ENCODE measurements at regions not wholly inside any gene's neighbourhood (a gene's known extent, or its start where the extent isn't known, plus 50 kb on each side); places are given as distances from the start of the nearest gene placed in this dataset.

GRCh38 chr6:15897063-15897876 is 231.6 kb upstream of the MYLIP start:
- no peak for TF ChIP-seq CTCF (IDR thresholded peaks at IDR 0.05)
- DNase-seq (ENCODE audit: low spot score) (peak; percentile 25), ATAC-seq (ENCODE audit: low FRiP score) (peak; percentile 78)

- ATAC-seq (ENCODE audit: low FRiP score) (no peak), DNase-seq (ENCODE audit: low spot score) (no peak)
- no peak for TF ChIP-seq CTCF (IDR thresholded peaks at IDR 0.05)
Measured at GRCh38 chr6:15894973-15895725, 232.3 kb upstream of the DTNBP1 start.

- no peak for ATAC-seq (ENCODE audit: low FRiP score)
- no peak for TF ChIP-seq CTCF (IDR thresholded peaks at IDR 0.05)
Measured at GRCh38 chr6:15893556-15894253, 230.9 kb upstream of the DTNBP1 start.

GRCh38 chr6:15892369-15892768 is 229.5 kb upstream of the DTNBP1 start:
- TF ChIP-seq CTCF (IDR thresholded peaks at IDR 0.05), result no peak

More at GRCh38 chr6:15893556-15894253, 230.9 kb upstream of the DTNBP1 start:
- no peak for DNase-seq (ENCODE audit: low spot score)

GRCh38 chr6:15888798-15889772 is 226.3 kb upstream of the DTNBP1 start:
- ATAC-seq (ENCODE audit: low FRiP score) (peak; percentile 72), DNase-seq (ENCODE audit: low spot score) (no peak)
- no peak for TF ChIP-seq CTCF (IDR thresholded peaks at IDR 0.05)

More at GRCh38 chr6:15892369-15892768, 229.5 kb upstream of the DTNBP1 start:
- ATAC-seq (ENCODE audit: low FRiP score) (no peak), DNase-seq (ENCODE audit: low spot score) (no peak)
